MM.1S (cell line): ENCODE measurements at regions not wholly inside any gene's neighbourhood (a gene's known extent, or its start where the extent isn't known, plus 50 kb on each side); places are given as distances from the start of the nearest gene placed in this dataset.

Experiments
- DNase-seq: peaks from one replicate; pipeline ENCODE4 v3.0.0-alpha.2; 2015
- H2AFZ ChIP-seq: fragments of 300-600 bp; sonication (generic); 2 replicates; pipeline ENCODE4 v1.6.0; 2016; ENCODE audit warnings: antibody characterized with exemption, low read length
- H3F3A ChIP-seq: fragments of 300-600 bp; sonication (generic); 2 replicates; pipeline ENCODE4 v1.6.1; 2016; ENCODE audit warnings: mild to moderate bottlenecking, antibody characterized with exemption, low read length, moderate library complexity, mixed read lengths; ENCODE audit not compliant: insufficient read depth
- H3K27ac ChIP-seq: fragments of 300-600 bp; sonication (generic); 2 replicates; pipeline ENCODE4 v1.5.1; 2016; ENCODE audit warnings: mild to moderate bottlenecking, low read length
- H3K27me3 ChIP-seq: fragments of 300-600 bp; sonication (generic); replicated peaks from 2 replicates; pipeline ENCODE4 v1.6.0; 2016; ENCODE audit warnings: low read length; ENCODE audit not compliant: insufficient read depth
- H3K36me3 ChIP-seq: fragments of 300-600 bp; sonication (generic); replicated peaks from 2 replicates; pipeline ENCODE4 v1.6.1; 2016; ENCODE audit warnings: mild to moderate bottlenecking, low read length, mixed read lengths; ENCODE audit not compliant: insufficient read depth
- H3K4me1 ChIP-seq: fragments of 300-600 bp; sonication (generic); 2 replicates; pipeline ENCODE4 v1.6.1; 2016; ENCODE audit warnings: low read length, mixed read lengths
- H3K4me2 ChIP-seq: fragments of 300-600 bp; sonication (generic); 2 replicates; pipeline ENCODE4 v1.6.0; 2016; ENCODE audit warnings: low read depth, low read length
- H3K4me3 ChIP-seq: fragments of 300-600 bp; sonication (generic); 2 replicates; pipeline ENCODE4 v1.5.1; 2016; ENCODE audit warnings: low read length, mixed read lengths
- H3K79me2 ChIP-seq: fragments of 300-600 bp; sonication (generic); 2 replicates; pipeline ENCODE4 v1.6.1; 2016; ENCODE audit warnings: mixed run types, low read length, mixed read lengths
- H3K9ac ChIP-seq: fragments of 300-600 bp; sonication (generic); 2 replicates; pipeline ENCODE4 v1.6.1; 2016; ENCODE audit warnings: low read length, mixed read lengths
- H3K9me2 ChIP-seq: fragments of 300-600 bp; sonication (generic); replicated peaks from 2 replicates; pipeline ENCODE4 v1.6.1; 2016; ENCODE audit warnings: mild to moderate bottlenecking, low read length, mixed read lengths; ENCODE audit not compliant: insufficient read depth
- H3K9me3 ChIP-seq: fragments of 300-600 bp; sonication (generic); replicated peaks from 2 replicates; pipeline ENCODE4 v1.6.1; 2016; ENCODE audit warnings: mild to moderate bottlenecking, low read length, mixed read lengths; ENCODE audit not compliant: insufficient read depth
- H4K20me1 ChIP-seq: fragments of 300-600 bp; sonication (generic); 2 replicates; pipeline ENCODE4 v1.6.1; 2016; ENCODE audit warnings: mild to moderate bottlenecking, low read length, moderate library complexity, mixed read lengths; ENCODE audit not compliant: insufficient read depth
- CTCF ChIP-seq: fragments of 300-600 bp; sonication (generic); IDR thresholded peaks from 2 replicates; pipeline ENCODE4 v1.5.1; 2016; ENCODE audit warnings: antibody characterized with exemption, low read length, mixed read lengths
- EZH2 ChIP-seq: fragments of 300-600 bp; sonication (generic); optimal IDR thresholded peaks from 2 replicates; pipeline ENCODE3; 2017; ENCODE audit warnings: low read depth, mild to moderate bottlenecking, antibody characterized with exemption, low read length, mixed read lengths
- EZH2phosphoT487 ChIP-seq: fragments of 300-600 bp; sonication (generic); IDR thresholded peaks from 2 replicates; pipeline ENCODE4 v1.6.1; 2018; ENCODE audit warnings: antibody characterized with exemption, low read length

- Histone ChIP-seq H3K4me1 (no peaks in the 10 kb centered on the region), H3K79me2 (no peaks in the 10 kb centered on the region), H3K4me2 (no peak overlapping the region), H4K20me1 (no peaks in the 10 kb centered on the region), H3K9me3 (no peaks in the 10 kb centered on the region), H3K36me3 (no peaks in the 10 kb centered on the region), H3K27ac (no peak overlapping the region), H2AFZ (no peak overlapping the region), H3F3A (no peaks in the 10 kb centered on the region), H3K27me3 (no peaks in the 10 kb centered on the region), H3K9ac (no peak overlapping the region), H3K4me3 (no peak overlapping the region), H3K9me2 (no peaks in the 10 kb centered on the region)
- no peak for TF ChIP-seq CTCF
- no peak for TF ChIP-seq EZH2phosphoT487
- no peak for TF ChIP-seq EZH2
- DNase-seq, result no peak
These were observed 838.6 kb downstream of the GATA3 start for GRCh38 chr10:8893102-8893501.

- H3K36me3 ChIP-seq, result no peaks in the 10 kb centered on the region
- H3K27ac ChIP-seq, result no peak overlapping the region
- TF ChIP-seq CTCF, result no peak
- TF ChIP-seq EZH2phosphoT487, result no peak
- TF ChIP-seq EZH2, result no peak
These were observed 839.7 kb downstream of the GATA3 start for GRCh38 chr10:8894148-8894547.

GRCh38 chr10:8897769-8898168, 843.3 kb downstream of the GATA3 start:
- TF ChIP-seq EZH2, result no peak
- TF ChIP-seq EZH2phosphoT487, result no peak
- Histone ChIP-seq H3K36me3 (no peaks in the 10 kb centered on the region), H3K9me2 (no peaks in the 10 kb centered on the region)

More at GRCh38 chr10:8894148-8894547, 839.7 kb downstream of the GATA3 start:
- Histone ChIP-seq H3K9ac (no peak overlapping the region), H3K27me3 (no peaks in the 10 kb centered on the region), H3K4me2 (no peak overlapping the region), H3K9me3 (no peaks in the 10 kb centered on the region), H3K79me2 (no peaks in the 10 kb centered on the region), H2AFZ (no peak overlapping the region), H3K9me2 (no peaks in the 10 kb centered on the region), H3K4me1 (no peaks in the 10 kb centered on the region), H4K20me1 (no peaks in the 10 kb centered on the region), H3F3A (no peaks in the 10 kb centered on the region), H3K4me3 (no peak overlapping the region)
- no peak for DNase-seq

GRCh38 chr10:8898745-8899330, 844.4 kb downstream of the GATA3 start:
- Histone ChIP-seq H3K4me1 (no peaks in the 10 kb centered on the region), H3K27me3 (no peaks in the 10 kb centered on the region), H3K27ac (no peak overlapping the region), H4K20me1 (no peaks in the 10 kb centered on the region), H3K9ac (no peak overlapping the region), H3K36me3 (no peaks in the 10 kb centered on the region), H2AFZ (no peak overlapping the region), H3F3A (no peaks in the 10 kb centered on the region), H3K4me3 (no peak overlapping the region), H3K79me2 (no peaks in the 10 kb centered on the region), H3K4me2 (no peak overlapping the region), H3K9me3 (no peaks in the 10 kb centered on the region), H3K9me2 (no peaks in the 10 kb centered on the region)
- TF ChIP-seq EZH2, result no peak
- no peak for TF ChIP-seq CTCF
- no peak for TF ChIP-seq EZH2phosphoT487
- DNase-seq, result no peak

More at GRCh38 chr10:8897769-8898168, 843.3 kb downstream of the GATA3 start:
- Histone ChIP-seq H3K9ac (no peak overlapping the region), H3K4me2 (no peak overlapping the region), H3K27ac (no peak overlapping the region), H4K20me1 (no peaks in the 10 kb centered on the region), H3K79me2 (no peaks in the 10 kb centered on the region), H2AFZ (no peak overlapping the region), H3K4me3 (no peak overlapping the region), H3K4me1 (no peaks in the 10 kb centered on the region), H3K27me3 (no peaks in the 10 kb centered on the region), H3F3A (no peaks in the 10 kb centered on the region), H3K9me3 (no peaks in the 10 kb centered on the region)
- DNase-seq, result no peak
